GM19043 (cell line): ENCODE measurements at regions not wholly inside any gene's neighbourhood (a gene's known extent, or its start where the extent isn't known, plus 50 kb on each side); places are given as distances from the start of the nearest gene placed in this dataset.

ENCODE experiments used
- ATAC-seq: cut with Tn5 transposase; IDR thresholded peaks from one replicate; pipeline ENCODE4 v1.9.1; 2021; ENCODE audit warnings: low read depth; ENCODE audit not compliant: unreplicated experiment

DNA sequence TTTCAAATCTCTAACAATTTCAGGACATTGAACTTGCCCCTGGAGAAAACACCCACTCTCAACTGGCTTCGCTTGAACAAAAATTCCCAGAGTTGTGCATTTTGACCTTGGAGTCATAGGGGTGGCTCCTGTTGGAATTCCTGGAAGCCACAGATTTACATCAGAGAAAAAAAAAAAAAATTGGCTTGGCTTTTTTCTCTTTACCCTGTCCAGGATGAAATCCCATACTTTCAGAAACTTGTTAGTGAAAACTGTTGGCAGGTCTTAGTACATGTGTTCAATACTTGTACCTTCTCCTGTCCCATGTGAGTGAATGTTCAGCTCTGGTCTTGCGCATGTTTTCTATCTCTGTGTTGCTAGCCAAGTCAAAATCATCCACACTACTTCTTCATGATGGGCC lies 228.8 kb downstream of the TGFB2 start:
- no peak for ATAC-seq

GRCh38 chr1:218575079-218575478 lies 229.9 kb downstream of the TGFB2 start:
- ATAC-seq, result no peak

DNA sequence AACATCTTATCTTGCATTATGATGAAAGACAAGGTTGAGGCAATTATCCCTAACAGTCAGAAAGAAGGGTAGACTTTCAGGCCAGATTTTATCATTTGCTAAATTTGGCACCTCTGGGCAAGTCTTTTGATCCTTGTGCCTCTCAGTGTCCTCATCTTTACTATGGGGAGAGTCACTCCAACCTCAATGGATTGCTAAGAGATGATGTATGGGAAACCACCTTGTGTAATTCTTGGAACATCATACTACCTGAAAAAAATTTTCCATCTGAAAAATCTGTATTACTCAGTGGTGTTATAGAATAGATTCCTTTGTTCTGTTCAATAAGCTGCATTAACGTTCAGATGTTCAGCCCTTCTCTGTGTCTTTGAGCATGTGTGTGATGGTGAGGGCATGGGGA lies 230.7 kb downstream of the TGFB2 start:
- ATAC-seq, result no peak

DNA sequence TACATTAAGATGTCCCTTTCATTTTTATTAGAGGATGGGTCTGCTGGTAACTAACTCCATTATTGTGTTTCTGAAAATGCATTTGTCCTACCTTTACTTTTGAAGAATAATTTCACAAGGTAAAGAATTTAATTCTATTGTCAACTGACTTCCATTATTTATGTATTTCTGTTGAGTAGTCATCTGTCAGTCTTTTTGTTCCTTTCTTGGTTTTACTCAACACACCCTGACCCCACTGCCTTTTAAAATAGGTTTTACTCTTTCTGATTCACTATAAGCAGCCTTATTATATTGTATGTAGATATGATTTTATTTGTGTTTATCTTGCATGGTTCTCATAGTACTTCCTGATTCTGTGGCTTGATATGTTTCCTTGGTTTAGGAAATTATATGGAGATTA lies 237.5 kb downstream of the TGFB2 start:
- no peak for ATAC-seq

- ATAC-seq, result no peak
Observed at GRCh38 chr1:218584418-218585155, 239.5 kb downstream of the TGFB2 start.

GRCh38 chr1:218585511-218586184 lies 240.5 kb downstream of the TGFB2 start:
- no peak for ATAC-seq

GRCh38 chr1:218587900-218588299 lies 242.8 kb downstream of the TGFB2 start:
- no peak for ATAC-seq

DNA sequence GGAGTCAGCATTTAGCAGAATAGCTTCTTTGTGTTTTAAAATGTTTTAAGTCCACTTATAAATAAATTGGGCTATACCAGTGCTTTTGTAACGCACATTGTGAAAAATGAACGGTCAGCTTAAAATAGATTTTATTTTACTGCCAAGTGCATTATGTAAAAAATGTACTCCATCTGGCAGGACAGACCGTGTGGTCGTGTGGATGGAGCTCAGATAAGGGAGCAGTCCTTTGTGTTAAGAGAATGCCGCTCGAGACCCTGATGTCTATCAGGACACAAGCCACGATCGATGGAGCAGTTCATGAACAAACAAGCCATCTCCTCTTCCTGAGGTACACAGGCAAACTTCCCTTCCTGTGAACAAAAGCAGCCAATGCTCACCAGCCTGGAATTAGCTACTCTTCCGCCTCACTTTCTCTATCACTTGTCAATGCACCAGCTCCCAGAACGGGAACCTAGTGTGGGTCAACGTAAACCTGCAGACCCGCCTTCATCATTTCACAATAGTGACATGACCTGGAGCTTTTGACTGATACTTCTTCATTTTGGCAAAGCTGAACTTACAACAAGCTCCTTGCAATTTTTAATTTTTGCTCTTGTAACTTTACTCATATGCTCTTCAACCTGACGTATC lies 243.5 kb downstream of the TGFB2 start:
- no peak for ATAC-seq

GRCh38 chr1:218589487-218589886 lies 244.4 kb downstream of the TGFB2 start:
- ATAC-seq, result no peak

DNA sequence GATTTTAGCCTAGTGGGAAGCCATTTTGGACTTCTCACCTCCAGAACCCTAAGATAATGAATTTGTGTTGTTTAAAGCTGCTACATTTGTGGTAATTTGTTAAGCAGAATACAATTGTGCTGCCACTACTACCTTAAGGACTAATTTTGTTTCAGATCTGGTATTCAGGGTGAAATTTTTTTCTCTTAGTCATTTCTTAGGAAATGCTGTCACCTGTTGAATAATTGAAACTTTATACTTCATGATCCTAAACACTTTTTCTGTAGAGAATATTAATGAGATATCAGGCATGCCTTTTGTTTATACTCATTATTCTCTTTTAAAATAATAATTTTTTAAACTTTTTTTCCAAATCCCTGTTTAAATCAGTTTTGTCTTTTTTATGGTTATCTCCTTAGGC lies 246.8 kb downstream of the TGFB2 start:
- no peak for ATAC-seq

DNA sequence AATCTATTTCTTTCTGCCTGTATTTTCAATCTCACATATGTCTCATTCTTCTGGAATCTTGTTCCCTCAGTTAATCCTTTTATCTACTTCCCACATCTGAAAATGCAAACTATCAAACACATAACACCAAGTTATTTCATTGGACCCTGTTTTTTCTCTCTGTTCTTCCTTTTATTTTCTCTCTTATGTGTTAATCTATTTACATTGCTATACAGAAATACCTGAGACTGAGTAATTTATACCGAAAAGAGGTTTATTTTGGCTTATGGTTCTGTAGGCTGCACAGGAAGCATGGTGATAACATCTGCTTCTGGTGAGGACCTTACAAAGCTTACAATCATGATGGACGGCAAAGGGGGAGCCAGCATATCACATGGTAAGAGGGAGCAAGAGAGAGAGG lies 247.6 kb downstream of the TGFB2 start:
- ATAC-seq, result no peak

DNA sequence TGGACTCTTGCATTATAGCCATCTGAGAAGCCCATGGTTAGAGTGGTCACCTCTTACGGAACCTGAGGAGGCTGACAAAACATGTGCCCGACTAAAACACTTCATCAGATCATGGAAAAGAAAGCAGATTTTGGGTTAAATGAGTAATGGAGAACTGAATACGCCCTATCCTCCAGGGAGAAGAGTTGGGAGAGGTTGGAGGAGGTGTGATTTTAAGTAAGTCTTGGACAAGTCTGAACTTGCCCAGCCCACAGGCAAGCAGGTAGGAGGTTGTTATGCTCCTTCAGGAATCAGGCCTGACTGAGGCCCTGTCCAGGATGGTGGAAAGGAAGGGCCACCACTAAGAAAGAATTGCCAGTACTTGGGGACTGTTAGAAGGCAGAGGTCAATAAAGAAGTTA lies 255.8 kb downstream of the TGFB2 start:
- ATAC-seq, result no peak

DNA sequence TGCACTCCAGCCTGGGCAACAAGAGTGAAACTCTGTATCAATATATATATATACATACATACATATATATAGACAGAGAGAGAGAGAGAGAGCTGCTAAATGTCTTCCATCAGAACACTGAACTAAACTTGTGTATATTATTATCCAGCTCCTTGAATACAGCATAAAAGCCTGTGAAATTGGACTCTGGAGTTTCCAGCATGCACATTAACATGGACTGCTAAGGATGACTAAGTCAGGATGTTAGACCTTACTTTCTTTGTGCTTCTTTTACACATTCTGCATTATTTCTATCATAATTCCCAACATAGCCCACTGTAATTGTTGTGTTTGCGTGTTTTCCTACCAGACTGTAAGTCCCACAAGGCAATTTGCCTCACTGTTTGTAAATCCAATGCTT lies 259.1 kb downstream of the TGFB2 start:
- ATAC-seq, result no peak

DNA sequence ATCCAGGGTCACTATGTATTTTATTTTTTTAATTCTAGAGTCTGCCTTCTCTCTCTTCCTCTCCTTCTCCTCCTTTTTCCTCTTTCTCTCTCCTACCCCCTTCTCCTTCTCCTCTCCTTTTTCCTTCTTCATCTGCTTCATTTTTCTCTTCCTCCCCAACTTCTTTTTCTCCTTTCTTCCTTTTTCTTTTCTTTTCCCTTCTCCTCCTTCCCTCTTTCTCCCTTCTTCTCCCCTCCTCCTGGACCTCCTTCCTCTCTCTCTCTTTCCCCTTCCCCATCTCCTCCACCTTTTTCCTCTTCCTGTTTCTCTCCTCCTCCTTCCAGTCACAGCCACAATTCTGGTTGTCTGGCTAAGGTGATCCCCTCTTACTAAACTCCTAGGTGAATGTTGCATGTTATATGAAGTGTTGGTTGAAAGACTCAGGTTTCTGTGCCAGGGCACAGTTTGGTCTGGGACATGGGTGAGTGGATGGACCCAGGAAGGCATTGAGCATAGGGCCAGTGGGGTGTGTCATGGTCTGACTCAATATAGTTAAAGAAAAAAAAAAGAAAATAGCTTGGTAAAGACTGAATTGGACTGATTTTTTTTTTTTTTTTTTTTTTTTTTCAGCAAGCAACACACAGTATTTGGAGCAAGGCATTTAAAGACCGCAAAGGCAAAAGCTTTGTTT lies 266.9 kb downstream of the TGFB2 start:
- ATAC-seq, result no peak

DNA sequence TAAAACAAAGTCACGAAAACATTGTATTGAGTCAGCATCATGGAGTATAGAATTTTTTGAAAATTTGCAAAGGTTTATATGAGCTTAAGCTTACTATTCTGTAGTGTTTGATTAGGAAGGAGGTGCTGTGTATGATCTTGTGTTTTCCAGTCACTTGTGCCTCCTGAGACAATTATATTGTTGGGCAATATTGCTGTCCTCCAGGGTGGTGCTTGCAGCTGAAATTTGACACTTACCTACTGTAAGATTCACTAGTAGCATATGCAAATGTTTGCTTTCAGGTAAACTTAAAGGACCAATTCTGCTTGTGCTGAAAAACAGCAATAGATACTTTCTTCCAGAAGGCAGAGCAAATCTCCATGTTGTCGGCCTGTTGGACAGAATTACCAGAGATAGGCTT lies 268.0 kb downstream of the TGFB2 start:
- no peak for ATAC-seq

GRCh38 chr1:218614031-218614430 lies 268.9 kb downstream of the TGFB2 start:
- no peak for ATAC-seq

- ATAC-seq, result no peak
Observed at GRCh38 chr1:218616681-218617080, 271.5 kb downstream of the TGFB2 start.

- ATAC-seq, result no peak
Observed at GRCh38 chr1:218617986-218618385, 272.9 kb downstream of the TGFB2 start.

DNA sequence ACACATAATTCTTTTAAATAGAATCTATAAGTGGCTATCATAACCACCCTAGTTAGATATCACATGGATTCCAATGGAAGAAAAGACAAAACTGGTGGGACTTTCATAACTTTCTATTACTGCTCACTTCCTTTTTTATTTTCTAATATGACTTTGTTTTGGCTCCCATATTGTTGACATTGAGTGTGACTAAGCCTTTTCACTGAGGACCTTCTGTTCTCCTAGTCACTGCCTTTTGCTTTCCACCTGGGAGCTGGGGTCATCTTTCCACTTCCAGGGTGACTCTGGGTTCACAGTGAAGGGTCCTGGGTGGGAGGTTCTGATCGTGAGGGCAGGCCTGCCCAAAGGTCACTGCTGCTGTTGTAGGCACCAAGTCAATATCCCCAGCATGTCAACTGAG lies 275.8 kb downstream of the TGFB2 start:
- ATAC-seq, result no peak

DNA sequence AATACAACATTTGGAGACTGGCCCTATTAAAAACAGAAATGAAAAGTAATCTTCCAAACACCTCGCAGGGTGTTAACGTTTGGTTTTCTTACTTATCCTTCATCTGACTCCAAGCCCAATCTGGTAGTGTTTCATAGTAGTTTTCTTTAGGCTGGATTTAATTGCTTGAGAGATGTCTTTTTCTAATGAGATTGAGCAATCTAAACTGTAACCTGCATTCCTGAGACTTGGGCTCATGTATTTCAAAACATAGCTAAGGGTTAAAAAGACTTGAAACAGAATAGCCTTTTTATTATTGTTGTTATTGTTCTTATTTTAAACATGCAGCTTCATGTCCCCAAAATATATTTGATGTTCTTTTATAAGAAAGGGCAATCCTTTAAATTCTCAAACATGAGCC lies 278.9 kb downstream of the TGFB2 start:
- no peak for ATAC-seq

GRCh38 chr1:218625393-218625792 lies 280.3 kb downstream of the TGFB2 start:
- ATAC-seq, result no peak
